Left colon (tissue), 2 donors: ENCODE measurements at regions not wholly inside any gene's neighbourhood (a gene's known extent, or its start where the extent isn't known, plus 50 kb on each side); places are given as distances from the start of the nearest gene placed in this dataset.
"Not testable (repeated sequence)": the region's sequence is repeated elsewhere in the genome, so short reads cannot be mapped to it uniquely, and the experiment has no call there.

Experiments used
- ATAC-seq: fragments of 200-7000 bp; cut with Tn5 transposase; one replicate; pipeline ENCODE4 v1.9.1; 2020; ENCODE audit warnings: mild to moderate bottlenecking, moderate library complexity
- DNase-seq, 2 donors: peaks; one replicate each; pipeline ENCODE4 v3.0.0-alpha.2; 2020
- intact Hi-C, 2 donors: fragments of 100-400 bp; cut with DNase I in 1 of 2; cut with micrococcal nuclease in 1 of 2; formaldehyde crosslinking; loops; one replicate each; pipeline versions ENCODE4 v1.11.2 to v1.14.0; 2022; cut with DNase I, micrococcal nuclease
- donor health status: DM: no; HTN: no; CAD: no.
- donor health status: DM: yes; HTN: yes; CAD: no.

- no peak for ATAC-seq
- intact Hi-C loops, result no loop called here
- no peak for DNase-seq
Observed at GRCh38 chr2:134011936-134012586, 241.8 kb upstream of the MGAT5 start.

GRCh38 chr2:134014196-134014960 is 239.5 kb upstream of the MGAT5 start:
- ATAC-seq, result no peak
- intact Hi-C loops, result no loop called here
- DNase-seq, result no peak

- ATAC-seq, result no peak
- intact Hi-C loops, result no loop called here
- DNase-seq, result no peak
Observed at GRCh38 chr2:134019871-134020270, 234.0 kb upstream of the MGAT5 start.

- intact Hi-C loops, result no loop called here
- DNase-seq, result no peak
- no peak for ATAC-seq
Observed at GRCh38 chr2:134020608-134021007, 233.3 kb upstream of the MGAT5 start.

- intact Hi-C loops, result no loop called here
- ATAC-seq, result no peak
- no peak for DNase-seq
Observed at GRCh38 chr2:134021830-134022524, 231.9 kb upstream of the MGAT5 start.

GRCh38 chr2:134023854-134024253 is 230.0 kb upstream of the MGAT5 start:
- intact Hi-C loops, result no loop called here
- DNase-seq (no peak), ATAC-seq (no peak)

GRCh38 chr2:134027980-134028379 is 225.9 kb upstream of the MGAT5 start:
- DNase-seq (no peak), ATAC-seq (peak; percentile 26)
- intact Hi-C loops, result no loop called here

- ATAC-seq (no peak), DNase-seq (no peak)
- intact Hi-C loops, result no loop called here
Observed at GRCh38 chr2:134029418-134029817, 224.5 kb upstream of the MGAT5 start.

GRCh38 chr2:134031539-134031938 is 222.3 kb upstream of the MGAT5 start:
- DNase-seq (no peak), ATAC-seq (no peak)
- intact Hi-C loops, result no loop called here

- ATAC-seq (no peak), DNase-seq (no peak)
- intact Hi-C loops, result no loop called here
Observed at GRCh38 chr2:134035605-134036370, 218.1 kb upstream of the MGAT5 start.

GRCh38 chr2:134039912-134040581 is 213.8 kb upstream of the MGAT5 start:
- intact Hi-C loops, result no loop called here
- no peak for ATAC-seq
- DNase-seq, result no peak

- intact Hi-C loops, ATAC-seq, DNase-seq: not testable (repeated sequence)
Observed at GRCh38 chr2:134040626-134041172, 213.2 kb upstream of the MGAT5 start.

GRCh38 chr2:134041877-134042276 is 212.0 kb upstream of the MGAT5 start:
- no peak for ATAC-seq
- no peak for DNase-seq
- intact Hi-C loops, result no loop called here

GRCh38 chr2:134043028-134043427 is 210.8 kb upstream of the MGAT5 start:
- ATAC-seq, intact Hi-C loops, DNase-seq: not testable (repeated sequence)

- ATAC-seq (no peak), DNase-seq (no peak)
- intact Hi-C loops, result no loop called here
Observed at GRCh38 chr2:134052173-134052572, 201.7 kb upstream of the MGAT5 start.

GRCh38 chr2:134056173-134056572 is 197.7 kb upstream of the MGAT5 start:
- intact Hi-C loops, result no loop called here
- no peak for ATAC-seq
- DNase-seq, result no peak

- intact Hi-C loops, DNase-seq, ATAC-seq: not testable (repeated sequence)
Observed at GRCh38 chr2:134061066-134061465, 192.8 kb upstream of the MGAT5 start.

GRCh38 chr2:134062235-134062634 is 191.6 kb upstream of the MGAT5 start:
- intact Hi-C loops, ATAC-seq, DNase-seq: not testable (repeated sequence)
